RWPE2 (cell line): ENCODE measurements at regions not wholly inside any gene's neighbourhood (a gene's known extent, or its start where the extent isn't known, plus 50 kb on each side); places are given as distances from the start of the nearest gene placed in this dataset.

Experiments
- ATAC-seq: fragments of 200-7000 bp; cut with Tn5 transposase; 3 replicates; pipeline ENCODE4 v1.9.1; 2021; ENCODE audit warnings: low read depth
- DNase-seq: peaks from one replicate; pipeline ENCODE4 v3.0.0-alpha.2; 2020; ENCODE audit warnings: low spot score
- H3K27ac ChIP-seq: fragments of 450-650 bp; 2 replicates; pipeline ENCODE4 v1.5.1; 2017; ENCODE audit warnings: mild to moderate bottlenecking; ENCODE audit not compliant: poor library complexity, severe bottlenecking
- H3K27me3 ChIP-seq: fragments of 250-450 bp; sonication (Bioruptor Pico); 2 replicates; pipeline ENCODE4 v1.5.1; 2021; ENCODE audit warnings: mild to moderate bottlenecking, moderate library complexity; ENCODE audit not compliant: insufficient read depth, poor library complexity, severe bottlenecking
- H3K36me3 ChIP-seq: fragments of 250-450 bp; sonication (Bioruptor Pico); 2 replicates; pipeline ENCODE4 v1.5.1; 2020; ENCODE audit warnings: low read depth, mild to moderate bottlenecking, moderate library complexity
- H3K4me1 ChIP-seq: fragments of 250-450 bp; sonication (Bioruptor Pico); 2 replicates; pipeline ENCODE4 v1.5.1; 2021; ENCODE audit warnings: mild to moderate bottlenecking, moderate library complexity; ENCODE audit not compliant: insufficient read depth, poor library complexity, severe bottlenecking
- H3K4me3 ChIP-seq: fragments of 250-450 bp; sonication (Bioruptor Pico); 2 replicates; pipeline ENCODE4 v1.5.1; 2021; ENCODE audit warnings: mild to moderate bottlenecking, moderate library complexity; ENCODE audit not compliant: severe bottlenecking
- H3K9me3 ChIP-seq: fragments of 250-450 bp; sonication (Bioruptor Pico); 2 replicates; pipeline ENCODE4 v1.5.1; 2021; ENCODE audit warnings: mild to moderate bottlenecking, moderate library complexity; ENCODE audit not compliant: severe bottlenecking
- CTCF ChIP-seq: fragments of 450-650 bp; IDR thresholded peaks from one replicate; pipeline ENCODE4 v1.5.1; 2017; ENCODE audit warnings: mild to moderate bottlenecking, moderate library complexity; ENCODE audit not compliant: poor library complexity, severe bottlenecking

- no peak overlapping the region for H3K27ac ChIP-seq
- H3K36me3 ChIP-seq, result no peaks in the 10 kb centered on the region
- TF ChIP-seq CTCF, result no peak
- no peaks in the 10 kb centered on the region for H3K4me1 ChIP-seq
- H3K4me3 ChIP-seq, result no peak overlapping the region
- no peak for ATAC-seq
- H3K9me3 ChIP-seq, result no peaks in the 10 kb centered on the region
- H3K27me3 ChIP-seq, result no peaks in the 10 kb centered on the region
- DNase-seq, result no peak
These were observed 407.1 kb upstream of the KCNMB2 start for GRCh38 chr3:178129109-178129508.

DNA sequence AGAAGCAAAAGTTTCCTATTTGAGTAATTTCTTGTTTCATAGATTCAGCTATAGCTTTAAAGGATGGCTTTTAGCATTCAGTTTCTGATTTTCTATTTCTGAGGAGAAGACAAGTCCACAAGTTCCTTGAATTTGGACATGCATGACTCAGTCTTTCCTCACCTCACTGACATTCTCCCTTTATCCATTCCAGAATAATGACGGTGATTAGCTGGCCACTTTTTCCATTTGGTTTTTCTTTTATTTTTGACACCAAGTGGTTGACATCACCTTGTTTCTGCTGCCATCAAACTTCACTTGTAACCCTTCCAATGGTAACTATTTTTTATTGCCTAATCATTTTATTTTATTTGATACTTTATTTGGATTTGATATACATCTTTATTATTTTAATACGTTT lies 404.4 kb upstream of the KCNMB2 start:
- DNase-seq, result no peak
- no peak overlapping the region for H3K27ac ChIP-seq
- TF ChIP-seq CTCF, result no peak

DNA sequence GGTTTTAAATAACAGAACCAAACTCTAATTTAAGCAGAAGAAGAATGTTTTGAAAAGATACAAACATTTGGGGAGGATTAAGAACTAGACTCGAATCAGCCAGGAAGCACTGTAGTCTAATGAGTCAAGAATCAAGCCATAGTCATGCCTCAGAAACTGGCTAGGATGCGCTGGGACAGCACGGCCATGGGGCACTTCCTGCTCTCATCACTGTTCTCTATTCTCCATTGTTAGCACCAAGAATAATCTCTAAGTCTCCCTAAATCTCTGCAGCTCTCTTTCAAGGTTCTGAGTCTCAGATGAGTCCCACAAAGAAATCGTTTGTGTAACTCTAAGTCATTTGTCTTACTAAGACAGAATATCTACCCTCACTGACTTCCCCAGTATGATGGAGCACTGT lies 399.0 kb upstream of the KCNMB2 start:
- H3K27me3 ChIP-seq, result no peaks in the 10 kb centered on the region
- H3K4me1 ChIP-seq, result no peaks in the 10 kb centered on the region
- TF ChIP-seq CTCF, result no peak
- no peak overlapping the region for H3K27ac ChIP-seq
- DNase-seq (no peak), ATAC-seq (no peak)
- no peaks in the 10 kb centered on the region for H3K9me3 ChIP-seq
- no peaks in the 10 kb centered on the region for H3K36me3 ChIP-seq
- H3K4me3 ChIP-seq, result no peak overlapping the region

More for the DNA sequence above, 404.4 kb upstream of the KCNMB2 start:
- Histone ChIP-seq H3K4me1 (no peaks in the 10 kb centered on the region), H3K27me3 (no peaks in the 10 kb centered on the region), H3K9me3 (no peaks in the 10 kb centered on the region), H3K36me3 (no peaks in the 10 kb centered on the region), H3K4me3 (no peak overlapping the region)
- ATAC-seq, result no peak

GRCh38 chr3:178137831-178138230 lies 398.4 kb upstream of the KCNMB2 start:
- DNase-seq, result no peak
- no peaks in the 10 kb centered on the region for H3K27me3 ChIP-seq
- no peak overlapping the region for H3K4me3 ChIP-seq
- no peaks in the 10 kb centered on the region for H3K4me1 ChIP-seq
- no peak for ATAC-seq
- no peaks in the 10 kb centered on the region for H3K36me3 ChIP-seq
- TF ChIP-seq CTCF, result no peak
- no peak overlapping the region for H3K27ac ChIP-seq
- no peaks in the 10 kb centered on the region for H3K9me3 ChIP-seq

GRCh38 chr3:178139116-178139515 lies 397.1 kb upstream of the KCNMB2 start:
- Histone ChIP-seq H3K9me3 (no peaks in the 10 kb centered on the region), H3K27me3 (no peaks in the 10 kb centered on the region), H3K4me3 (no peak overlapping the region), H3K36me3 (no peaks in the 10 kb centered on the region), H3K4me1 (no peaks in the 10 kb centered on the region), H3K27ac (no peak overlapping the region)
- ATAC-seq (no peak), DNase-seq (no peak)
- no peak for TF ChIP-seq CTCF
